NOMO-1 (cell line): ENCODE measurements at regions not wholly inside any gene's neighbourhood (a gene's known extent, or its start where the extent isn't known, plus 50 kb on each side); places are given as distances from the start of the nearest gene placed in this dataset.
"Not testable (repeated sequence)": the region's sequence is repeated elsewhere in the genome, so short reads cannot be mapped to it uniquely, and the experiment has no call there.

ENCODE experiments used
- DNase-seq, 2 experiments: peaks; one replicate each; lab custom pipeline; 2025; ENCODE audit not compliant: unreplicated experiment in 2 of 2; lab: John Stamatoyannopoulos, UW

DNA sequence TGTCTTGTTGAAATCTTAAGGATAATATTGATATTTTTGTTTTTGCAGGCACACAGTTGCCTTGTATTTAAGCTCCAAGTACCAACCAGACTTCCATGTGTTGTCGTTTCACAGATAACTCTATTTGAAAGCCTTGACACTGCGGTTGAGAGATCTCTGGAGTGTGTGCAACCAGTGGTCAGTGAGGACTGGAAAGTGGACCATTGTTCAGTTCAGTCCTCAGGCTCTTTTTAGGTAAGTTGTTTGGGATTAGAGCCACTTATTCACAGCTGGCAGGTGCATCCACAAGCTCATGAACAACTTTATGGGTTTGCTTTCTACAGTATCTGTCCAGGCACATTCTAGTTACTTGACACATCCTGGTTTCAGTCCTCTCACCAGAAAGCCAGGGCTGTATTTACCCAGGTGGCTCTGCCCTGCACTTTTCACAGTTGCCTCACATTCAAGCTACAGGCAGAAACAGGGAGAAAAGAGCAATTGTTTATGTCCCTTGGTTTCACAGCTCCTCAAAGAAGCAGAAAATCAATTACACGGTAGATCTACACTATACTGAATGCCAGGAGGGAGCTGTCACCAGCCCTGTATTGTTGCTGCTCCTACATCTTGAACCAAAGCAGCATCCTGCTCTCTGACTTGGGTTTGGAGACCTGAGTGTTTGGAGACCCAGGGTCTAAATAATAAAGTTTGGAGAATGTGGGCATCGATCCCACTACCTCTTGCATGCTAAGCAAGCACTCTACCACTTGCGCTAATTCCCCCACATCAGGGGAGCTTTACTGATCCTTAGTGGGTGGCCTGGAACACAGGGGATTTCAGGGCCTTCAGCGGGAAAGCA, 543.3 kb downstream of the PRIM2 start:
- DNase-seq = not testable (repeated sequence)

DNA sequence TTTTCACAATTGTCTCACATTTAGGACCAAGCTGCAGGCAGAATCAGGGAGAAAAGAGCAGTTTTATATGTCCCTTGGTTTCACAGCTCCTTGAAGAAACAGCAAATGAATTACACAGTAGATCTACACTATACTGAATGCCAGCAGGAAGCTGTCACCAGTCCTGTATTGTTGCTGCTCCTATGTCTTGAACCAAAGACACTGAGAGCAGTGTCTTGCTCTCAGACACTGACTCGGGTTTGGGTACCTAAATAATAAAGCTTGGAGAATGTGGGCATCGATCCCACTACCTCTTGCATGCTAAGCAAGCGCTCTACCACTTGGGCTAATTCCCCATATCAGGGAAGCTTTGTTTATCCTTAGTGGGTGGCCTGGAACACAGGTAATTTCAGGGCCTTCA, 552.7 kb downstream of the PRIM2 start:
- not testable (repeated sequence) for DNase-seq

DNA sequence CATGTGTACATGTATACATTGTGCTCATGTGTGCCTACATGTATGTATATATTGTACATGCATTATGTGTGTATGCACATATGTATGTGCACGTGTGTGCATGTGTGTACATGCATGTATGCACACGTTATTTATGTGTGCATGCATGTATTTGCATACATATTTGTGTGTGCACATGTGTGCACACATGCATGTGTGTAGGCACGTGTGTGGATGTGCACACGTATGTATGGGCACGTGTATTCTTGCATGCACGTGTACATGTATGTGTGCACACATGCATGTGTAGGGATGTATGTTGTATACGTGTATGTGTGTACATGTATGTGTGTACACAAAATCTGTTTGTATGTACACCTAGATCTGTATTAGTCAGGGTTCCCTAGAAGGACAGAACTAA, 556.0 kb downstream of the PRIM2 start:
- DNase-seq = not testable (repeated sequence)

DNA sequence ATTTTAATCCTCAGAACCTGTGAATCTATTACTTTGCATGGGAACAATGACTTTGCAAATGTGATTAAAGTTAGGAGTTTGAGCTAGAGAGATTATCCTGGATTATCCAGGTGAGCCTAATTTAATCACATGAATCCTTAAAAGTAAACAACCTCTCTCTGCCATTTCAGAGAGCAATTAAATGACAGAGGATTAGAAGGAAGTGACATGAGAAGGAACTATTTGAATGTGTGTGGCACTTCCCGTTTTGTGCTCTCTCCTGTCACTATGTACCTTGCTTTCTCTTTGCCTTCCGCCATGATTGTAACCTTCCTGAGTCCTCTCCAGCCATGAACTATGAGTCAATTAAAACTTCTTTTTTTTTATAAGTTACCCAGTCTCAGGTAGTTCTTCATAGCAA, 559.2 kb downstream of the PRIM2 start:
- DNase-seq = not testable (repeated sequence)

DNA sequence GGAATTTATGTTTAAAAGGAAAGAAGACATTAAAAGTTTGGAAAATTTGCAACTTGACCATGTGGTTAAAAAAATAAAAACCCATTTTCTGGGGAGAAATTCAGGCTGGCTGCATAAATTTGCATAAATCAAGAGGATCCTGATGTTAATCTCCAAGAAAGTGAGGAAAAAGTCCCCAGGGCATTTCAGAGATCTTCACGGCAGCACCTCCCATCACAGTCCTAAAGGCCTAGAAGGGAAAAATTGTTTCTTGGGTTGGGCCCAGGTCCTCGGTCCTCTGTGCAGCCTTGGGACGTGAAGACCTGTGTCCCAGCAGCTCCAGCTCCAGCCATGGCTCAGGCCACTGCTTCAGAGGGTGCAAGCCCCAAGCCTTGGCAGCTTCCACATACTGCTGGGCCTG, 560.3 kb downstream of the PRIM2 start:
- not testable (repeated sequence) for DNase-seq

DNA sequence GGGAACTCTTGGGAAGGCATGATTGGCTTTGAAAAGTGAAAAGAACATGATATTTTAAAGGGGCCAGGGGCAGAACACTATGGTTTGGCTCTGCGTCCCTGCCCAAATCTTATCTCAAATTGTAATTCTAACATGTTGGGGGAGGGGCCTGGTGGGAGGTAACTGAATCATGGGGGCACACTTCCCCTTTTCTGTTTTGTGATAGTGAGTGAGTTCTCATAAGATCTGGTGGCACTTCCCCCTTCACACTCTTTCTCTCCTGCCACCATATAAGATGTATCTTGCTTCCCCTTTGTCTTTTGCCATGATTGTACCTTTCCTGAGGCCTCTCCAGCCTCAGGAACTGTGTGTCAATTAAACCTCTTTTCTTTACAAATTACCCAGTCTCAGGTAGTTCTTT, 561.4 kb downstream of the PRIM2 start:
- DNase-seq = not testable (repeated sequence)

DNA sequence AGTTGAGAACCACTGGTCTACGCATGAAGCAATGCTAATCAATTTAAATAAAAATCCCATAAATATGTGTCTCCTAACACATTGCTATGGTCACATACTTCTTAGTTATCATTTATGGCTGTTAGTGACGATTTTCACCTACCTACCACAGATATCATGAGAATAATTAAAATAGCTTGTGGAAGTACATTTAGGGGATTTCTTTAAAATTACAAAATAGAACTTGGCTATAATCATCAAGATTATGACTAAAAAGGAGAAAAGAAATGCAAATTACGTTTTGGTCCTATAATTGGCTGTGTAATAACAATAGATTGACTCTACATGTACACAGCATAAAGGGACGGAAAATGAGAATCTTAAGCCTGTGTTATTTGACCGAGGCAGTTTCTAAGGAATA, 581.4 kb downstream of the PRIM2 start:
- not testable (repeated sequence) for DNase-seq

DNA sequence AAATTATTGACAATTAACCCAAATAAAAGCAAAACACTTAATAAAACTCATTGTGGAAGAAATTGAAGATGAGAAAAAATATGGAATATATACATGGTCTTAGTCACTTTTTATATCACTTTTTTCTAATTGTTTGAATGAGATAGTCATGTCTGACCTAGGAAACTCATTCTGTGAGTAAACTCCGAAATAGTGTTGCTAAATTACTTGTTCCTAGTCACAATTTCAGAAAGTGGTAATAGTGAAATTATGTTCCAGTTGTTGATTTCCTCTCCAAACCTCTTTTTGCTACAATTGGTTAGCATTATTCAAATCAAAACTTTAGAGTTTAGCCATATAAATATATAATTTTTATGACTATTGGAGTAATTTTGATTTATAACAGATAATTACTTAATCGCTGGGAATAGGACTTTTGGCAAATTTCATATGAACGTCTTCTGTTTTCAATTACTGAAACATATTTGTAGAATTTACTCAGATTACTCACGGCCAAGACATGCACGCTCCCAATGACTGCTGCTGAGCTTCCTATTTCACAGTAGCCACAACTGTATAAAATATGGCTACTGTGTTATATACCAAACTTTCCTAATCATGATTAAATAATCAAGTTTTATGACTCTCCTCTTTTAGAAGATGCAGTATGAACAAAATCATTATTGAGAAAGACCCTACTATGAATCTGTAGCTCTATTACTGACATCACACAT, 583.4 kb downstream of the PRIM2 start:
- DNase-seq = not testable (repeated sequence)

DNA sequence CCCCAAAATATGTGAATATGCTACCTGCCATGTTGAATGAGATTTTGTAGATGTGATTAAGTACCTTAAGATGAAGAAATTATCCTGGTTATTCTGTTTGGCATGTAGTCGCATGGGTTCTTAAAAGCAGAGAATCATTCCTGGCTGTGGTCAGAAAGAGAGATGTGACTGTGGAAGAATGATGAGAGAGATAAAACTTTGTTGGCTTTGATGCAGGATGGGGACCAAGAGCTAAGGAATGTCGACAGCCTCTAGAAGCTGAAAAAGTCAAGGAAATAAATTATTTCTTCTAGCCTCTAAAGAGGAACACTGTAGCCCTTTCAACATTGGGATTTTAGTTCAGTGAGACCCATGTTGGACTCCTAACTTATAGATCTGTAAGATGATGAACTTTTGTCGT, 584.0 kb downstream of the PRIM2 start:
- not testable (repeated sequence) for DNase-seq

DNA sequence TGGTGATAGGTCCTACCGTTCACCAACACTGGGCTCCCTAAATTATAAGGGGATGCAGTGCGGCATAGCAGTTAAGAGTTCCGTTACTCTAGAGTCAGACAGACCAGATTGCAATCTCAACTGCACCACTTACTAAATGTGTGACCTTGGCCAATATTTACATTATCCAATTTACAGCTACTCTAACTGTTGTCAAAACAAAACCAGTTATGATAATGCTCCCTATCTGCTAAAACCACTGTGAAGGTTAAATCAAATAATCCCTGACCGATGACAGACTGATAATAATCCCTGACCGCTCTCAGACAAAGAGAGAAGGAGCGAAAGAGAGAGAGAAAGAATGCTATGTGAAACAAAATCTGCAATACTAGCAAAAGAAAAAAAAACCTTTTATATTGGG, 586.9 kb downstream of the PRIM2 start:
- DNase-seq = not testable (repeated sequence)

DNA sequence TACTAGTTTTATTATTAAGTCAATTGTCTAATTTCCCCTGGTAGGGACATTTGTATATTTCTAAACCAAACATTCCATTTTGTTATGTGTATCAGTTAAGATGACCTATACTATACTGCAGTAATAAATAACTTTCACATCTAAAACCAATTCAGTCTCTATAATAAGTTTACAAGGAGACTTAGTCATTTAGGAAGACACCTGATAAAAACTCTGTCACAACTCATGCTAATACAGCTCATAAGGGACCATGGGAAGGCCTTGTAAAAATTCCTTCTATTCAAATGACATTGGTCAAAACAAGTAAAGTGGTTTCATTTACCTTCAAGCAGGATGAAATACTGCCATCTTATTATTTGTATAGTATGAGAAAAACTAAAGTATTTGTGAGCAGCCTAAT, 597.9 kb downstream of the PRIM2 start:
- DNase-seq = not testable (repeated sequence)

DNA sequence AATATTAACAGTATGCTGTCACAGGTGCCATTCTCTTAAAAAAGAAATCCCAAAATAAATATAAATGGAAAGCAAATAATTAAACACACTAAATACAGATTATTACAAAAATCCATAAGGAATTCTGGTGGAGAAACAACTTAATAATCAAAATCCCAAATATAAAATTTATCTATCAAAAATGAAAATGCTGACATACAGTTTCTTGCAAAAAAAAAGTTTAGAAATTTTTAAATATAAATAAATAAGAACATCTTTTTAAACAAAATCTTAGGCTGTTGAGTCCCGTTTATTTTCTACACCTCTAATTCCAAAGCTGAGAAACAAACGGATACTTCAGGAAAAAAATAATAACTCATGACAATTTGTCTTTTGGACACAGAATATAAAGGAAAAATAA, 625.5 kb downstream of the PRIM2 start:
- DNase-seq = not testable (repeated sequence)

DNA sequence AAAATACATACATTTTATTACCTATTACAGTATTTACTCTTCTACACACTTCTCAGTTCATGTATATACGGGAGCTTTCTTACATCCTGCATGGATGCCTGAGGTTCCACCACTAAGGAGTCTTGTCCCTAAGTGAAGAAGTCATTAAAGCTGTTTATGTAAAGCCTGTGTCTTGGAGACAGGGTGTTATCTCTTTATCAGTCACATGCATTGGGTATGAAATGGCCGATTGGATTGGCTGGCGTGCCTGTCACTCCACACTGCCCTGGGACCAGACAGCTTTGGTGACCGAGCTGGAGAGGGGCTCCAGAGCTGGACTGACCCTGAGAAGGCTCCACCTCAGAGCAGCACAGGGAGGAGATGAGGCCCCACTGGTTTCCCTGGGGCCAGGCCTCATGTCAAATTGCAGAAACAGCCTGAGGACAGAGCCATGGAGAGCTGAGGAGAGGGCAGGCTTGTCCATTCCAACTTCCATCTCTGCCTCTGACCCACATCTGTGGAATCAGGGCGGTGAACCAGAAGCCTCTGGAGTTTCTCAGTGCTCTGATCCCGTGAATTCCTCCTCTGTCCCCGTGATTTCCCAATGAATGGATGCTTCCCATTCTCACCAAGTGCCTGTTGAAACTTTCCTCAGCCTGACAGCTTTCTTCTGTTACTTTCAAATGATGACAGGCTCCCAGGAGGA, 628.8 kb downstream of the PRIM2 start:
- not testable (repeated sequence) for DNase-seq

DNA sequence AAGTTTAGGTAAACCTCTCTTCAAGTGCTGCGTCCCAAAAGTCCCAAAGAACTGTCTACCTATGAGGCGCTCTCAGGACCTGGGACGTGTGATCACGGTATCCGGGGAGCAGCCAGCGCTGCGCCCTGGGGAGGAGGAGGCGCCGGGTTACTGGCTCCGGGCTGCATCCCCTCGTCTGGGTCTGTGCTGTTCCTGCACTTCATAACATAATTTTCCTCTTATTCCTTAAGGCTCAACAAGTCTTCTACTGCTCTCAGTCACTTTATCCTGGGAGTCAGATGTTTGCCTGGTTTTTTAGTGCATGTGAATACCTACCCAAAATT, 629.3 kb downstream of the PRIM2 start:
- not testable (repeated sequence) for DNase-seq

DNA sequence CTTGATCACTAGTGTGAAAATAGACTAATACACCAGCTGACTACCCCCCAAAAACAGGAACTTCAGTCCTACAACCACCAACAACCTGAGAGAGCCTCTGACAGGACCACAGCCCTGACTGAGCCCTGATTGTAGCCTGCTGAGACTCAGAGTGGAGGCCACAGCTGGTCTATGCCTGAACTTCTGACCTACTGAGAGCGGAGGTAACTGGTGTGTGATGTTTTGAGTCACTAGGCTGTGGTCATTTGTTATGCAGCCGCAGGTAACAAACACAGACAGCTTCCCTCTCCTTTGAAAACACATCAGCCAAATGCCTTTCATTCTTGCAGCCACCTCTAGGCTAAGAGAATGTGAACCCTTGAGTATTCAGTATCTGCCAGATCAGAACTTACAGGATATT, 631.1 kb downstream of the PRIM2 start:
- DNase-seq = not testable (repeated sequence)

DNA sequence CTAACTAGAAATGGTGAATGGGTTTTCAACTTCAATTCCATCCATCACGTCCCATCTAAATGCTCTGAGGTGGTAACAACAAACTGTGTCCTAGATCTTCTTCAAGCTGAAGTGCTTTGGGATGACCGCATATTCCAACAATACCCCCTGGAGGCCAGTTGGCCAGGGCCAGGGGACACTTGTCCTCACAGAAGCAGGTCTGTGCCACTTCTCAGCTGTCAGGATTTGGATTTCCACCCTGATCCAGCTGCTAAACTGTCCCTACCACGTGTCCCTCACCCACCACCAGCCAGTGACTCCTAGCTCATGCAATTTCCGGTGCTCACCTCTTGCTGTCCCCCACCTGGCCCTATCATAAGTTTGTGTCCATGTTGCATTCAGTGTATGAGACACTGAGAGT, 633.0 kb downstream of the PRIM2 start:
- DNase-seq = not testable (repeated sequence)

DNA sequence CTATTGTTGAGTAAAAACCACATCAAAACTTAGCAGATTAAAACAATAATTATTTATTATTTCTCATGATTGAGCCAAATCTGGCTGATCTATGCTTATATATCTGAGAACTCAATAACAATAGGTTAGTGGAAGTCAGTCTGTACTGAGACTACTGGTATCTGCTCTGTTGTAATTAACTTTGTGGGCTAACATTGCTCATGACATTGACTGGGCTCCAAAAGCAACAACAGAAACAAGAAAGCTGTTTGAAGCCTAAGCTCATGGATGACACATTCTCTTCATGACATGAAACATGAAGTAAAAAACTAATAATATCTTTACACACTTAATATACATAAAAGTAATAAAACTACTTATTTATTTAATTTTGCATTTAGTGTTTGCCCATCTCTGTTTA, 649.3 kb downstream of the PRIM2 start:
- not testable (repeated sequence) for DNase-seq

DNA sequence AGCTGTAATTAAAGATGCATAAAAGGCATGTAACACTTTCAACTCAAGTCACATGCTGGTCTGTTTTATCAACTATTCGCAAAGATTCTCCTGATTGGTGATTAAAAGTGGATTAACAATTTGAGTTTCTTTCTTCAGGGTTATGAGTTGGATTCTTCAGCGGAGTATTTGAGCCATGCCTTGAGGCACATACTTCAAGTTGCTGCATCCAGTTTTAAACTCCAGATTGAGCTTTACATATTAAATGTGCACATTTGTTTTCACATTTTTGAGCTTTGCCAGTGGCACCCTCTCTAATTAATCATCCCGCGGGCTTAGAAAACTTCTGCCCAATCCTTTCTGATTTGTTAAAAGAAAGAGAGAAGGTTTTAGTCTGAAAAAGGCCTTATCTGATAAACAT, 654.5 kb downstream of the PRIM2 start:
- DNase-seq = not testable (repeated sequence)

DNA sequence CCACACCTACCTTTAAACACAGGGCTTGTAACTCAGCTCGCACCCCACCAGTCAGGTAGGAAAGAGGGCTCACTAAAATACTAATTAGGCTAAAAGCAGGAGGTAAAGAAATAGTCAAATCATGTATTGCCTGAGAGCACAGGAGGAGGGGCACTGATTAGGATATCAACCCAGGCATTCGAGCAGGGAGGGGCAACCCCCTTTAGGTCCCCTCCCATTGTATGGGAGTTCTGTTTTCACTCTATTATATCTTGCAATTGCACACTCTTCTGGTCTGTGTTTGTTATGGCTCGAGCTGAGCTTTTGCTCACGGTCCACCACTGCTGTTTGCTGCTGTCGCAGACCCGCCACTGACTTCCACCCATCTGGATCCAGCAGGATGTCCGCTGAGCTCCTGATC, 657.2 kb downstream of the PRIM2 start:
- DNase-seq = no peak

DNA sequence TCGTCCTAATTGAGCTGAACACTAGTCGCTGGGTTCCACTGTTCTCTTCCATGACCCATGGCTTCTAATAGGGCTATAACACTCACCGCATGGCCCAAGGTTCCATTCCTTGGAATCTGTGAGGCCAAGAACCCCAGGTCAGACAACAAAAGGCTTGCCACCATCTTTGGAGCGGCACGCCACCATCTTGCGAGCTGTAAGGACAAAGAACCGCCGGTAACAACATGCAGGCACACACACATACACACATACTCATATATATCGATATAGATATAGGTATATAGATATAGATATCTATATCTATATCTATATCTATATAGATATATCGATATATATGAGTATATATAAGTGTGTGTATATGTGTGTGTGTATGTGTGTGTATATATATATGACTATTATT, 657.7 kb downstream of the PRIM2 start:
- not testable (repeated sequence) for DNase-seq

DNA sequence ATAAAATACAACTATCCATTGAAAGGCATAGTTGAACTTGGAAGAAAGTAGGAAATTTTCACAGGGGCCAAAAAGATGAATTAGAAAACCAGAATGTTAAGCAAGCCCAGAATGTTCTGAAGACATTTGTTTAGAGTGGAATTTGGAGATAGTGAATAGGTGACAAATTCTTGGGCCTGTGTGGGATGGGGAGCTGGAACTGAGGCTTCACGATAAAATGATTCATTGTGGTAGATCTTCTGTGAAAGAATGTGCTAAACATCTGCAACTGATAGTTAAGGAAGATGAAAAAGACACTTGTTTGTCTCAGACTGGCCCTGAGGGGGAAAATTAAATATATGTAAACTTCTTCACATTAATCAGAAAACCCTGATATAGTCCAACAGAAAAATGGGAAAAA, 658.9 kb downstream of the PRIM2 start:
- DNase-seq = not testable (repeated sequence)

DNA sequence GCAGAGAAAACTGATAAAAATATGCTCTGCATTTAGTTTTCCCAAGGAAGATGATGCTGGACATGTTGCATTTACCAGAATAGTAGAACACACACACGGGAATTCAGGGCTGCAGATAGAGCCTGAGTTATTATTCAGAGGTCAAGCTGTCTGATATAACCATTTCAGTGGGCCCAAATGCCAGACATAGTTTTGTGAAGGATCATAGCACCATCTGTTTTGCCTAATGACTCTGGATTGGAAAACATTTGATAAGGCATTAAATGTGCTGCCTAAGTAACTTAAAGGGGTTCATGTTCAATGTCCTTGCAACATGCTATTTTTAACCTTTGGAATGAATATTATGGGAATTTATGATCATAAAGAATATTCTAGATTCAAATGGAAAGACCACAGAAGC, 666.2 kb downstream of the PRIM2 start:
- not testable (repeated sequence) for DNase-seq
